HG03108 (cell line): ENCODE measurements at regions not wholly inside any gene's neighbourhood (a gene's known extent, or its start where the extent isn't known, plus 50 kb on each side); places are given as distances from the start of the nearest gene placed in this dataset.
"Not testable (repeated sequence)": the region's sequence is repeated elsewhere in the genome, so short reads cannot be mapped to it uniquely, and the experiment has no call there.

ENCODE experiments used
- ATAC-seq: cut with Tn5 transposase; IDR thresholded peaks from one replicate; pipeline ENCODE4 v1.9.1; 2021; ENCODE audit warnings: moderate library complexity; ENCODE audit not compliant: unreplicated experiment

- ATAC-seq, result no peak
These were observed 135.5 kb downstream of the CEMIP2 start for GRCh38 chr9:71632776-71633175.

- no peak for ATAC-seq
These were observed 137.8 kb downstream of the CEMIP2 start for GRCh38 chr9:71630377-71630995.

GRCh38 chr9:71629578-71630215, 138.6 kb downstream of the CEMIP2 start:
- ATAC-seq, result no peak

- ATAC-seq, result no peak
These were observed 140.1 kb downstream of the CEMIP2 start for GRCh38 chr9:71628247-71628646.

- ATAC-seq, result no peak
These were observed 140.8 kb downstream of the CEMIP2 start for GRCh38 chr9:71627537-71627936.

GRCh38 chr9:71626395-71626794, 141.9 kb downstream of the CEMIP2 start:
- no peak for ATAC-seq

- ATAC-seq, result no peak
These were observed 143.6 kb downstream of the CEMIP2 start for GRCh38 chr9:71624728-71625127.

- ATAC-seq, result no peak
These were observed 147.6 kb downstream of the CEMIP2 start for GRCh38 chr9:71620746-71621145.

GRCh38 chr9:71620331-71620730, 148.0 kb downstream of the CEMIP2 start:
- ATAC-seq, result no peak

- ATAC-seq, result no peak
These were observed 148.4 kb downstream of the CEMIP2 start for GRCh38 chr9:71619926-71620325.

- ATAC-seq, result no peak
These were observed 153.8 kb downstream of the CEMIP2 start for GRCh38 chr9:71614409-71615010.

GRCh38 chr9:71612889-71613288, 155.4 kb downstream of the CEMIP2 start:
- ATAC-seq, result no peak

GRCh38 chr9:71609448-71609830, 158.9 kb downstream of the CEMIP2 start:
- no peak for ATAC-seq

- ATAC-seq, result no peak
These were observed 159.4 kb downstream of the CEMIP2 start for GRCh38 chr9:71608825-71609447.

GRCh38 chr9:71608021-71608420, 160.3 kb downstream of the CEMIP2 start:
- ATAC-seq, result no peak

- ATAC-seq, result no peak
These were observed 160.8 kb downstream of the CEMIP2 start for GRCh38 chr9:71607461-71607881.

- no peak for ATAC-seq
These were observed 163.9 kb downstream of the CEMIP2 start for GRCh38 chr9:71604197-71605063.

- ATAC-seq, result no peak
These were observed 165.7 kb downstream of the CEMIP2 start for GRCh38 chr9:71602652-71603051.

- not testable (repeated sequence) for ATAC-seq
These were observed 172.6 kb downstream of the CEMIP2 start for GRCh38 chr9:71595762-71596161.

GRCh38 chr9:71594541-71594940, 173.8 kb downstream of the CEMIP2 start:
- ATAC-seq, result no peak

- no peak for ATAC-seq
These were observed 175.9 kb downstream of the CEMIP2 start for GRCh38 chr9:71592400-71592799.
